HCT116 (cell line): ENCODE measurements at regions not wholly inside any gene's neighbourhood (a gene's known extent, or its start where the extent isn't known, plus 50 kb on each side); places are given as distances from the start of the nearest gene placed in this dataset.

Source experiments
- ATAC-seq: fragments of 200-7000 bp; cut with Tn5 transposase; 2 replicates; pipeline ENCODE4 v1.9.1; 2020; ENCODE audit warnings: mild to moderate bottlenecking, moderate library complexity
- BruUV-seq: library from RNA; stranded (reverse); fragments of 400-500 nt; replicated peaks from 2 replicates; lab custom pipeline; 2021; lab: Mats Ljungman, UMichigan
- CTCF ChIA-PET: fragments of 300-600 bp; sonication (Branson Sonifier 250); formaldehyde crosslinking; loops from one replicate; lab custom pipeline; 2021; ENCODE audit warnings: antibody characterized with exemption; lab: Charles Lee
- POLR2A ChIA-PET: fragments of 300-600, 350-600 bp; sonication (Branson Sonifier 250); formaldehyde crosslinking; loops from one replicate; lab custom pipeline; 2021; ENCODE audit warnings: antibody characterized with exemption; lab: Charles Lee
- RAD21 ChIA-PET, 2 experiments: fragments of 300-600 bp; sonication (Branson Sonifier 250); formaldehyde crosslinking; loops; one replicate each; lab custom pipeline; 2023; ENCODE audit warnings: low total read pairs in 2 of 2; ENCODE audit not compliant: uncharacterized antibody in 2 of 2, unreplicated experiment in 2 of 2, low non-redundant PET in 1 of 2; lab: Charles Lee
- DNase-seq: peaks from one replicate; pipeline ENCODE4 v3.0.0-alpha.2; 2010; ENCODE audit warnings: low read depth, low spot score
- H2AFZ ChIP-seq: fragments of 200-600 bp; shearing (Covaris generic), sonication (generic); 2 replicates; pipeline ENCODE4 v1.6.1; 2017; ENCODE audit warnings: low read depth, mixed run types, mixed read lengths, antibody characterized with exemption, low read length; ENCODE audit not compliant: poor library complexity, severe bottlenecking
- H3K27ac ChIP-seq: 2 replicates; pipeline ENCODE4 v1.5.1; 2012; ENCODE audit warnings: low read depth, low read length
- H3K27me3 ChIP-seq: fragments of 200-600 bp; sonication (generic); 2 replicates; pipeline ENCODE4 v1.6.1; 2016; ENCODE audit warnings: mixed run types, low read length, mixed read lengths; ENCODE audit not compliant: insufficient read depth
- H3K36me3 ChIP-seq, 2 experiments: fragments of 200-500 bp in 1 of 2; fragments of 200-600 bp in 1 of 2; sonication (Bioruptor generic) in 1 of 2; sonication (generic) in 1 of 2; 2 replicates each; pipeline versions ENCODE4 v1.5.1 to v1.6.1; 2014 to 2016; ENCODE audit warnings: low read length in 2 of 2, inconsistent platforms in 1 of 2, mixed read lengths in 1 of 2, mixed run types in 1 of 2; ENCODE audit not compliant: insufficient read depth in 2 of 2, control insufficient read depth in 1 of 2
- H3K4me1 ChIP-seq, 2 experiments: fragments of 200-600 bp in 1 of 2; sonication (generic) in 1 of 2; 2 replicates each; pipeline versions ENCODE4 v1.5.1 to v1.6.1; 2012 to 2017; ENCODE audit warnings: low read length in 2 of 2, inconsistent platforms in 1 of 2, mild to moderate bottlenecking in 1 of 2, mixed read lengths in 1 of 2, mixed run types in 1 of 2, moderate library complexity in 1 of 2; ENCODE audit not compliant: insufficient read depth in 2 of 2, control insufficient read depth in 1 of 2
- H3K4me2 ChIP-seq: fragments of 200-600 bp; sonication (generic); 2 replicates; pipeline ENCODE4 v1.6.1; 2017; ENCODE audit warnings: mixed run types, low read length, mixed read lengths
- H3K4me3 ChIP-seq, 2 experiments: fragments of 200-600 bp in 1 of 2; sonication (generic) in 1 of 2; replicated peaks in 1 of 2; 2 replicates each; pipeline ENCODE4 v1.5.1; 2011 to 2016; ENCODE audit warnings: low read length in 2 of 2, control low read depth in 1 of 2, low read depth in 1 of 2, mild to moderate bottlenecking in 1 of 2, mixed read lengths in 1 of 2, mixed run types in 1 of 2
- H3K79me2 ChIP-seq: fragments of 200-600 bp; sonication (generic); 2 replicates; pipeline ENCODE4 v1.6.1; 2017; ENCODE audit warnings: mild to moderate bottlenecking, mixed run types, low read length, moderate library complexity, mixed read lengths; ENCODE audit not compliant: insufficient read depth
- H3K9ac ChIP-seq: fragments of 200-600 bp; sonication (generic); 2 replicates; pipeline ENCODE4 v1.6.1; 2016; ENCODE audit warnings: low read length, mixed read lengths
- H3K9me2 ChIP-seq: fragments of 200-600 bp; sonication (generic), shearing (Covaris generic); 2 replicates; pipeline ENCODE4 v1.6.1; 2017; ENCODE audit warnings: mixed run types, mild to moderate bottlenecking, moderate library complexity; ENCODE audit not compliant: insufficient read depth
- H3K9me3 ChIP-seq, 2 experiments: fragments of 200-500 bp in 1 of 2; fragments of 200-600 bp in 1 of 2; sonication (Bioruptor generic) in 1 of 2; sonication (generic) in 1 of 2; 2 replicates each; pipeline ENCODE4 v1.6.1; 2014 to 2017; ENCODE audit warnings: low read length in 2 of 2, mixed read lengths in 2 of 2, inconsistent platforms in 1 of 2, low read depth in 1 of 2, mild to moderate bottlenecking in 1 of 2, mixed run types in 1 of 2, moderate library complexity in 1 of 2; ENCODE audit not compliant: control insufficient read depth in 1 of 2, insufficient read depth in 1 of 2
- H4K20me1 ChIP-seq: fragments of 200-600 bp; sonication (generic), shearing (Covaris generic); 2 replicates; pipeline ENCODE4 v1.6.1; 2017; ENCODE audit warnings: mixed run types, mild to moderate bottlenecking, moderate library complexity; ENCODE audit not compliant: insufficient read depth
- CBX3 ChIP-seq: IDR thresholded peaks from 2 replicates; pipeline ENCODE4 v1.6.1; 2012; ENCODE audit warnings: low read depth
- JUND ChIP-seq: IDR thresholded peaks from 2 replicates; pipeline ENCODE4 v1.6.1; 2012
- SP1 ChIP-seq: IDR thresholded peaks from 2 replicates; pipeline ENCODE4 v1.6.1; 2012; ENCODE audit warnings: low read depth
- SRF ChIP-seq: IDR thresholded peaks from 2 replicates; pipeline ENCODE4 v1.6.1; 2012; ENCODE audit warnings: low read depth
- intact Hi-C: fragments of 100-400 bp; cut with micrococcal nuclease; formaldehyde crosslinking; loops from 2 replicates; pipeline ENCODE4 v1.10.0; 2022
- TF ChIP-seq, protein P1 (sequence below): IDR thresholded peaks from 2 replicates; pipeline ENCODE4 v1.6.1; 2012

DNA sequence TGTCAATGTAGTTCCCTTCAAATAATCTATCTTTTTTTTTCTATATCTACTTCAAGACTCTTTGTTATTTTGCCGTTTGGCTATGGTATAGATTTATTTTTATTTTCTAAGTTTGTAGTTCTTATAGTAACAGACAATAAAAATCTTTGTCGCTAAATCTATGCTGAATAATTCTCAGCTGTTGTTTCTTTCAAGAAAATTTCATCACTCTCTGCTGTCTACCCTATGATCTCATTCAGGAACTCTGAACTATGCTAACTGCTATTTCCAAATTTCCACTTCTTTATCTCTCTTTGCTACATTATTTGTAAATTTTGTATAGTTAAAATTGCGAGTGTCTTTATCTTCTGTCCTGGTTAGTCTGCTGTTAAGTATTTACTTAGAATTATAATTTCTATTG, 353.6 kb downstream of the LRFN5 start (continued):
- TF ChIP-seq, protein P1, sequence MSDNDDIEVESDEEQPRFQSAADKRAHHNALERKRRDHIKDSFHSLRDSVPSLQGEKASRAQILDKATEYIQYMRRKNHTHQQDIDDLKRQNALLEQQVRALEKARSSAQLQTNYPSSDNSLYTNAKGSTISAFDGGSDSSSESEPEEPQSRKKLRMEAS = no peak
- no peak for TF ChIP-seq SRF
- TF ChIP-seq JUND = no peak

DNA sequence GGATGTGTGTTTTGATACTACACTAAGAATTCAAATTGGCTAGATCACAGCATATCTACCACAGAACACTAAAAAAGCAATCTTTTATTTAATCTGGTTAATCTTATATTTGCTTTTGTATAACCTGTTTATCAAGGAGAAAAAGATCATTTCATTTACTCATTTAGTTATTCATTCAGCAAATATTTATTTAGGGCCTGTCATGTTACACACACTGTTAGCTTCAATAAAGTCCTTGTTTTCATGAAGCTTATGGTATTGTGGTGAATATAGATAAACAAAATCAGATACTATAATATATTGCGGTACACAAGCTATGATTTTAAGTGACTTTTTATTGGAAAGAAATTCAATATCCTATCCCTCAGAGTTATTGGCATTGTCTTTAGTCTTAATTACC, 350.8 kb downstream of the LRFN5 start:
- no TSS peak for BruUV-seq
- intact Hi-C loops = no loop called here
- Histone ChIP-seq H3K4me2 (no peak overlapping the region), H3K79me2 (no peaks in the 10 kb centered on the region), H3K4me1 (no peaks in the 10 kb centered on the region), H3K27me3 (no peaks in the 10 kb centered on the region), H3K9ac (no peak overlapping the region), H3K9me3 (no peaks in the 10 kb centered on the region), H2AFZ (no peak overlapping the region), H3K27ac (no peak overlapping the region), H3K36me3 (no peaks in the 10 kb centered on the region), H4K20me1 (no peaks in the 10 kb centered on the region), H3K9me2 (no peaks in the 10 kb centered on the region), H3K4me3 (no peak overlapping the region)
- ChIA-PET POLR2A (no interaction called here), CTCF (no interaction called here), RAD21 (no interaction called here)
- DNase-seq (no peak), ATAC-seq (no peak)
- TF ChIP-seq SP1 = no peak
- no peak for TF ChIP-seq CBX3
- TF ChIP-seq JUND = no peak
